Activated T-helper 17 cell treated with anti-CD3 and anti-CD28 coated beads, Interleukin-2, amount 50 U/mL, for 72 hours (primary cell): ENCODE measurements at regions not wholly inside any gene's neighbourhood (a gene's known extent, or its start where the extent isn't known, plus 50 kb on each side); places are given as distances from the start of the nearest gene placed in this dataset.
A peak's percentile ranks its signal among the peaks of the same experiment; 100 is the strongest.
"Not testable (repeated sequence)": the region's sequence is repeated elsewhere in the genome, so short reads cannot be mapped to it uniquely, and the experiment has no call there.

Experiments used
- ATAC-seq: fragments of 150-1000 bp; cut with Tn5 transposase; replicated peaks from 2 replicates; pipeline ENCODE4 v1.10.0; 2021; ENCODE audit warnings: mild to moderate bottlenecking, moderate library complexity
- H3K27ac Mint-ChIP-seq: one replicate; pipeline ENCODE4 v1.8.0; 2022; ENCODE audit warnings: mixed read lengths
- H3K27me3 Mint-ChIP-seq: one replicate; pipeline ENCODE4 v1.8.0; 2022; ENCODE audit warnings: mixed read lengths
- H3K36me3 Mint-ChIP-seq: one replicate; pipeline ENCODE4 v1.8.0; 2022; ENCODE audit warnings: low read depth, mild to moderate bottlenecking, mixed read lengths
- H3K4me1 Mint-ChIP-seq: one replicate; pipeline ENCODE4 v1.8.0; 2022; ENCODE audit warnings: mixed read lengths
- H3K4me3 Mint-ChIP-seq: one replicate; pipeline ENCODE4 v1.8.0; 2022; ENCODE audit warnings: mild to moderate bottlenecking, mixed read lengths
- H3K9me3 Mint-ChIP-seq: one replicate; pipeline ENCODE4 v1.8.0; 2022; ENCODE audit warnings: mixed read lengths

DNA sequence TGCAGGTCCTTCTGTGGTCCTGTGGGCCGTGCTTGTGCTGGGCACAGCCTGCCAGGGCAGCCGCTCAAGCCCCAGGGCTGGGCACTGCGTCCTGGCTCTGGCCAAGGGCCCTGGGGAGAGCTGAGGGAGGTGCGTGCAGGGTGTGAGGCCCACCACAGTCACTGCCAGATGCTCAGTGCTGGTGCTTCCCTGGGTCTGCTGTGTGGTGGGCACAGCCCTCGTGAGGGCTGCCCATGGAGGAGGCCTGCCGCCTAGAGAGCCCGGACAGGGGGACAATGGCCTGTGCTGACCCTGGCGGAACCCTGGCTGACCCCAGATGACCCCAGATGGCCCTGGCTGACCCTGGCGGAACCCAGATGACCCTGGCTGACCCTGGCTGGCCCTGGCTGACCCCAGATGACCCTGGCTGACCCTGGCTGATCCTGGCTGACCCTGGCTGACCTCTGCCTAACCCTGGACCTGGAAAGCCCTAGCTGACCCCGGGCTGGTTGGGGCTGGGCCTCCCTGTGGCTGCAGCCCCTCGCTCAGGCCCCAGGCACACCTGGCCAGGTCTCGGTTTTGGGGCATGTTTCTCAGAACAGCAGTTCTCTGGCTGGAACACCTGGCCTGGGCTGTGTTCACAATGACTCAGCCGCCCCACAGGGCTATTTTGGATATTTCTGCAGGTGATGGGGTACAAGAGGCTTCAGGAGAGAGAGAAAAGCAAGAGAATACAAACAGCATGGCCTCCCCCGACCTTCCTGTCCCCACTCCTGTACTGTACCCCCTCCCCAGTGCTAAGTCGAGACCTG is 55.4 kb downstream of the TMEM121 start:
- H3K27me3 Mint-ChIP-seq: peaks cover 12% of the 10 kb centered on the region
- peak overlapping the region; percentile 28 for H3K27ac Mint-ChIP-seq
- ATAC-seq: no peak
- peaks cover 4% of the 10 kb centered on the region for H3K4me1 Mint-ChIP-seq
- H3K9me3 Mint-ChIP-seq: no peaks in the 10 kb centered on the region
- no peaks in the 10 kb centered on the region for H3K36me3 Mint-ChIP-seq
- H3K4me3 Mint-ChIP-seq: no peak overlapping the region

DNA sequence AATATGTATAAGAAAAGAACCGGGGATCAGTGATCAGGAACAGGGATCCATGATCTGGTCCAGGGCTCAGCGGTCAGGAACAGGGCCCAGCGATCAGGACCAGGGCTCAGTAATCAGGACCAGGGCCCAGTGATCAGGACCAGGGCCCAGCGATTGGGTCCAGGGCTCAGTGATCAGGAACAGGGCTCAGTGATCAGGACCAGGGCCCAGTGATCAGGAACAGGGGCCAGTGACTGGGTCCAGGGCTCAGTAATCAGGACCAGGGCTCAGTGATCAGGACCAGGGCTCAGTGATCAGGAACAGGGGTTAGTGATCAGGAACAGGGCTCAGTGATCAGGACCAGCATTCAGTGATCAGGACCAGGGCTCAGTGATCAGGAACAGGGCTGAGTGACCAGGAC is 56.3 kb downstream of the TMEM121 start:
- H3K27ac Mint-ChIP-seq: peak overlapping the region; percentile 67

DNA sequence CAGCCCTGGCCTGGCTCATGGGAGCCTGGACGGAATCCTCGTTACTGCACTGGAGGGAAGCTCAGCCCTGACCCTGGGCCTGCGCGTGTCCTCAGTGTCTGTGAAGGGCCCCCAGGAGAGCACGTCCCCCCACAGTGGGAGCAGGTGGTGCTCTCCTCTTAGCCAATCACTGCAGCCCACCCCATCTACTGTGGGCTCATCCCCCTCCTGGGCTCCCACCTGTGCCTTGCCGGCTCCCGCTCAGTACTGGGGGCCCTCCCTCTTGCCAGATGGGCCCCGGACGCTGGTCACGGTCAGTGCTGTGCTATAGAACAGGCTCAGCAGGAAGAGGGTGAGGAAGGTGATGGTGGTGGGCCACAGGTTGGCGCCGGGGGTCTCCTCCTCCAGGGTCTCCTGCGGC is 57.5 kb downstream of the TMEM121 start:
- not testable (repeated sequence) for H3K36me3 Mint-ChIP-seq, ATAC-seq, H3K27ac Mint-ChIP-seq, H3K4me3 Mint-ChIP-seq, H3K27me3 Mint-ChIP-seq, H3K4me1 Mint-ChIP-seq, H3K9me3 Mint-ChIP-seq

More for the DNA sequence above, 56.3 kb downstream of the TMEM121 start:
- peak; percentile 25 for ATAC-seq
- H3K9me3 Mint-ChIP-seq: no peaks in the 10 kb centered on the region
- H3K4me1 Mint-ChIP-seq: peaks cover 3% of the 10 kb centered on the region
- H3K27me3 Mint-ChIP-seq: peaks cover 7% of the 10 kb centered on the region
- no peaks in the 10 kb centered on the region for H3K36me3 Mint-ChIP-seq
- H3K4me3 Mint-ChIP-seq: no peak overlapping the region

DNA sequence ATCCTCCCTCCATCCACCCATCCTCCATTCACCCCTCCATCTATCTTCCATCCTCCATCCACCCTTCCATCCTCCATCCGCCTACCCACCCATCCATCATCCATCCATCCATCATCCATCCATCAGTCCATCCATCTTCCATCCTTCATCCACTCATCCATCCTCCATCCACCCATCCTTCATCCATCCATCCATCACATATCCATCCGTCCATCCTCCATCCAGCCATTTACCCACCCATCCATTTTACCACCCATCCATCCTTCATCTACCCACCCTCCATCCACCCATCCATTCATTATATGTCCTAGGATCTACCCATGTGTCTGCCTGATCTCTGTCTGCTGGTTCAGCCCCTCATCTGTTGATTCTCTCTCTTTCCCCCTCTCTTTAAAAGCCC is 58.9 kb downstream of the TMEM121 start:
- not testable (repeated sequence) for H3K9me3 Mint-ChIP-seq, H3K4me1 Mint-ChIP-seq, ATAC-seq, H3K4me3 Mint-ChIP-seq, H3K27me3 Mint-ChIP-seq, H3K36me3 Mint-ChIP-seq
- H3K27ac Mint-ChIP-seq: peak overlapping the region; percentile 24

DNA sequence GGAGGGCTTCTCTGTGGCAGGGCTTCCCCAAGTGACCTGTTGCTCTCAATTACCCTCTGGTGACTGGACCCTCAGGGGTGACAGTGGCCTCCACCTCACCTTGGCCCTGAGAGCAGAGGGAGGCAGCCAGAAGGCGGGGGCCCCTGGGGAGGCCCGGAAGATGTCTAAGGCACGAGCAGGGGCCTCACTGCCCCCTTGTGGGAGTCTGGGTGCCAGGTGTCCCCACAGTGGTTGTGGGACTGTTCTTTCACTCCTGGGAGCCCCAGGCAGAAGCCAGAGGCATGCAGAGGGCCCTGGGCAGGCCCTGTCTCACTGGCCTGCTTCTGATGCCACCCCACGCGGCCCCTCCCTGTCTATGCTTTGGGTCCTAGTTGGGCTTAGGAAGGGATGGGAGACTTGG is 59.3 kb downstream of the TMEM121 start:
- ATAC-seq, H3K27ac Mint-ChIP-seq, H3K36me3 Mint-ChIP-seq: not testable (repeated sequence)

DNA sequence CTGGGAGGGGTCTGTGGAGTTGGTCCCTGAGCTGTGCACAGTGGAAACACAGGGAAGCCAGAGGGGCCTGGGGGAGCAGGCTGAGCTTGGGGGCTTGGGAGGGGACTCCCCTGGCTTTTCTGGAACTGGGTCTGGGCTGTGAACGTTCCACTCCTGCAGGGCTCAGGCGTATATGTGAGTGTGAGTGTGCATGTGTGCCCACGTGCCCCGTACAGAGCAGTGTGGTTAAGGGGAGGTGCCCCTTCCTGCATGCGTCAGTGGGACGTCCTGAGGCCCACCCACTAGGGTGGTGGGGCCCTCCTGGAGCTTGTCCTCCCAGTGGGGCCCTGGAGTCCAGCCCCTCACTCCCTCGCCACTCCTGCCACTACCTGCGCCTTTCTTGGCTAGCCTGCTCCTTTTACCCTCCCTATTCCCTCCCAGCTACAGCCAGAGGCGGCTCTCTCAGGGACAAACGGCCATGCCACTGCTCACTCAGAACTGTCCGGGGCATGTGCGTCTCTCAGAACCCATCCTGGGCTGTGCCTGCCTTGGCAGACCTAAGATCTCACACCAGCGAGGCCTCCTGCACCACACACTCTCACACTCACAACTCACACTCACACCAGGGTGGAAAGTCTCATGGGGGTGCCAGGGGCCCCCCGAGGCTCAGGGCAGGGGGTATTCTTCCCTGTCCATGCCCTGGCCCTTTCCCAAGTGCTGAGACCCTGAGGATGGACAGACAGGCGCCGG is 59.9 kb downstream of the TMEM121 start:
- H3K27me3 Mint-ChIP-seq, H3K36me3 Mint-ChIP-seq, ATAC-seq, H3K4me3 Mint-ChIP-seq, H3K27ac Mint-ChIP-seq, H3K4me1 Mint-ChIP-seq, H3K9me3 Mint-ChIP-seq: not testable (repeated sequence)

More for the DNA sequence above, 59.3 kb downstream of the TMEM121 start:
- not testable (repeated sequence) for H3K27me3 Mint-ChIP-seq, H3K4me1 Mint-ChIP-seq, H3K4me3 Mint-ChIP-seq, H3K9me3 Mint-ChIP-seq

DNA sequence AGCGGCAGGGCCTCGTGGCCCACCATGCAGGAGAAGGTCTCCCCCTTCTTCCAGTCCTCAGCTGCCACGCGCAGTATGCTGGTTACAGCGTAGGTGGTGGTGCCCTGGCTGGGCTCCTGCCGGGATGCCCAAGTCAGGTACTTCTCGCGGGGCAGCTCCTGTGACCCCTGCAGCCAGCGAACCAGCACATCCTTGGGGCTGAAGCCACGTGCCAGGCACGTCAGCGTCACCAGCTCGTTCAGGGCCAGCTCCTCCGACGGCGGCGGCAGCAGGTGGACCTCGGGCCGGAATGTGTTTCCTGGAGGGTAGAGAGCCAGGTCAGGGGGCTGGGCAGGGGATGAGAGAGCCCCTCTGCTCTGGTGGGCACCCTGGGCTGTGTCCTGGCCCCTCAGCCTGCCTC is 60.7 kb downstream of the TMEM121 start:
- not testable (repeated sequence) for H3K36me3 Mint-ChIP-seq, H3K9me3 Mint-ChIP-seq, ATAC-seq, H3K27me3 Mint-ChIP-seq, H3K4me1 Mint-ChIP-seq, H3K27ac Mint-ChIP-seq, H3K4me3 Mint-ChIP-seq

DNA sequence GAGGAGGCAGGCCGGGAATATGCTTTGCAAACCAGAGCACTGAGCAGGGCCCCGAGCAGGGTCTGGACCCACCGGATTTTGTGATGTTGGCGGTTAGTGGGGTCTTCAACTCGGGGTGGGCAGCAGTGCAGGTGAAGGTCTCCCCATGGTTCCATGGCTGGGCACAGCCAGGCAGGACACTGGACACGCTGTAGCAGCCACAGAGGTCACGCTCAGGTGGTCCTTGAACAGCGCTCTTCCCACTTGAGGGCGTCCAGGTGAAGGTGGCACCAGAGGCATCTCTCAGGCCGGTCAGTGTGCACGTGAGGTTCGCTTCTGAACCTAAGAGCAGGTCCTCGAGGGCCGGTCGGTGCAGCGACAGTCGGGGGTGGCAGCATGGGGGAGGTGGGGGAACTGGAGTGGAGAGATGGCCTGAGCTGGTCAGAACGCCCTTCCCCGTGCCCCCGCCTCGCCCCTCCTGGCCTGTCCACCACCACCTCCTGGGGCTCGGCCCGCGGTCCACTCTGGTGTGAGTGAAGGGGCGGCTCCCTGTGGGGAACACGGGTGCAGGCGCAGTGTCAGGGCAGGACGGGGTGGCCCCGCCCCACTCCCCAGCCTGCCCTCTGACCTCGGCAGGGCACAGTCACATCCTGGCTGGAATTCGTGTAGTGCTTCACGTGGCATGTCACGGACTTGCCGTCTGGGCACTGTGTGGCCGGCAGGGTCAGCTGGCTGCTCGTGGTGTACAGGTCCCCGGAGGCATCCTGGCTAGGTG is 61.3 kb downstream of the TMEM121 start:
- not testable (repeated sequence) for H3K4me3 Mint-ChIP-seq, ATAC-seq, H3K4me1 Mint-ChIP-seq, H3K27ac Mint-ChIP-seq, H3K36me3 Mint-ChIP-seq, H3K27me3 Mint-ChIP-seq, H3K9me3 Mint-ChIP-seq

DNA sequence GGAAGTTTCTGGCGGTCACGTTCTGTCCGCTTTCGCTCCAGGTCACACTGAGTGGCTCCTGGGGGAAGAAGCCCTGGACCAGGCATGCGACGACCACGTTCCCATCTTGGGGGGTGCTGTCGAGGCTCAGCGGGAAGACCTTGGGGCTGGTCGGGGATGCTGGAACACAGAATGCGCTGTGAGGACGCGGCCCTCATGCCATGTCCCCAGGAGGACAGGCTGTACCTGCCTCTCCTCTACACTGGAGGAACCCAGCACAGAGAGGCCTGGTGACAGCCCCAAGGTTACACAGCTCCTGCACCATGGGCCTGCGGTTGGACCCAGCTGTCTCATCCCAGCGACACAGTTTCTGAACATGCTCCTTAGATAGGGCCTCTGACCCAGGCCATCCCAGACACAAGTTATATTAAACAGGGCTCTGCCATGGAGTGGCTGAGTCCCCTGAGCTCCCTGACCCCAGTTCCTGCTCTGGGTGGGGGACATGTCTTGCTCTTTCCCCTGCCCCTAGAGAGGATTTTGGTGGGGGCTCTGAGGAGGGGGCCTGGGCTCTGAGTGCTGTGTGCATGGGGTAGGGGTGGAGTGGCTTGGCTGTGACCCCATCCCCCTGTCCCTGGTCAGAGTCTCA is 62.0 kb downstream of the TMEM121 start:
- no peaks in the 10 kb centered on the region for H3K9me3 Mint-ChIP-seq
- H3K36me3 Mint-ChIP-seq: no peaks in the 10 kb centered on the region
- ATAC-seq: no peak
- no peaks in the 10 kb centered on the region for H3K27me3 Mint-ChIP-seq
- no peak overlapping the region for H3K27ac Mint-ChIP-seq
- H3K4me3 Mint-ChIP-seq: no peak overlapping the region
- H3K4me1 Mint-ChIP-seq: no peaks in the 10 kb centered on the region

DNA sequence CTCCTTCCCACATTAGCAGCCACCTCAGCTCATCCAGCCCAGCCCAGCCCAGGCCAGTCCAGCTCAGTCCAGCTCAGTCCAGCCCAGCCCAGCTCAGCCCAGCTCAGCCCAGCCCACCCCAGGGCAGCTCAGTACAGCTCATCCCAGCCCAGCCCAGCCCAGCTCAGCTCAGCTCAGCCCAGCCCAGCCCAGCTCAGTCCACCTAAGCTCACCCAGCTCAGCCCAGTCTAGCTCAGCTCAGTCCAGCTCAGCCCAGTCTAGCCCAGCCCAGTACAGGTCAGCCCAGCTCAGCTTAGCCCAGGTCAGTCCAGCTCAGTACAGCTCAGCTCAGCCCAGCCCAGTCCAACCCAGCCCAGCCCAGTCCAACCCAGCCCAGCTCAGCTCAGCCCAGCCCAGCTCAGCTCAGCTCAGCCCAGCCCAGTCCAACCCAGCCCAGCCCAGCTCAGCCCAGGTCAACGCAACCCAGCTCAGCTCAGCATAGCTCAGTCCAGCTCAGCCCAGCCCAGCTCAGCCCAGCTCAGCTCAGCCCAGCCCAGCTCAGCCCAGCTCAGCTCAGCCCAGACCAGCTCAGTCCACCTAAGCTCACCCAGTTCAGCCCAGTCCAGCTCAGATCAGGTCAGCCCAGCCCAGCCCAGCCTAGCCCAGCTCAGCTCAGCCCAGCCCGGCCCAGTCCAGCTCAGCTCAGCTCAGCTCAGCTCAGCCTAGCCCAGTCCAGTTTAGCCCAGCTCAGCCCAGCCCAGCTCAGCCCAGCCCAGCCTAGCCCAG is 63.0 kb downstream of the TMEM121 start:
- Mint-ChIP-seq H3K9me3 (no peaks in the 10 kb centered on the region), H3K27me3 (no peaks in the 10 kb centered on the region), H3K4me3 (no peak overlapping the region), H3K4me1 (no peaks in the 10 kb centered on the region), H3K36me3 (no peaks in the 10 kb centered on the region), H3K27ac (no peak overlapping the region)
- no peak for ATAC-seq

DNA sequence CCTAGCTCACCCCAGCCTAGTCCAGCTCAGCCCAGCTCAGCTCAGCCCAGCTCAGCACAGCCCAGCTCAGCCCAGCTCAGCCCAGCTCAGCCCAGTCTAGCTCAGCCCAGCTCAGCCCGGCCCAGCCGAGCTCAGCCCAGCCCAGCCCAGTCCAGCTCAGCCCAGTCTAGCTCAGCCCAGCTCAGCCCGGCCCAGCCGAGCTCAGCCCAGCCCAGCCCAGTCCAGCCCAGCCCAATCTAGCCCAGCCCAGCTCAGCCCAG is 63.5 kb downstream of the TMEM121 start:
- H3K9me3 Mint-ChIP-seq, H3K27me3 Mint-ChIP-seq, H3K4me3 Mint-ChIP-seq, H3K36me3 Mint-ChIP-seq, H3K27ac Mint-ChIP-seq, H3K4me1 Mint-ChIP-seq, ATAC-seq: not testable (repeated sequence)

DNA sequence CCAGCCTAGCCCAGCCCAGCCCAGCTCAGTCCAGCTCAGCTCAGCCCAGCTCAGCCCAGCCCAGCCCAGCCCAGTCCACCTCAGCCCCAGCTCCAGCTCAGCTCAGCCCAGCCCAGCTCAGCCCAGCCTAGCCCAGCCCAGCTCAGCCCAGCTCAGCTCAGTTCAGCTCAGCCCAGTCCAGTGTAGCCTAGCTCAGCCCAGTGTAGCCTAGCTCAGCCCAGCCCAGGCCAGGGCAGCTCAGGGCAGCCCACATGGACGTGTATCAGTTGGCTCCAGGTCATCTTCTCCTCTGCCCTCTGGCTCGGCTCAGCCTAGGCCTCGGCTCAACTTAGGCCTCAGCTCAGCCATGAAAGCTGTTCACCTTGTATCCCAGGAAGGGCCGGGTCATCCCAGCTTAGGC is 64.7 kb downstream of the TMEM121 start:
- Mint-ChIP-seq H3K4me3 (no peak overlapping the region), H3K27ac (no peak overlapping the region), H3K36me3 (no peaks in the 10 kb centered on the region), H3K27me3 (no peaks in the 10 kb centered on the region), H3K4me1 (no peaks in the 10 kb centered on the region), H3K9me3 (no peaks in the 10 kb centered on the region)
- no peak for ATAC-seq

DNA sequence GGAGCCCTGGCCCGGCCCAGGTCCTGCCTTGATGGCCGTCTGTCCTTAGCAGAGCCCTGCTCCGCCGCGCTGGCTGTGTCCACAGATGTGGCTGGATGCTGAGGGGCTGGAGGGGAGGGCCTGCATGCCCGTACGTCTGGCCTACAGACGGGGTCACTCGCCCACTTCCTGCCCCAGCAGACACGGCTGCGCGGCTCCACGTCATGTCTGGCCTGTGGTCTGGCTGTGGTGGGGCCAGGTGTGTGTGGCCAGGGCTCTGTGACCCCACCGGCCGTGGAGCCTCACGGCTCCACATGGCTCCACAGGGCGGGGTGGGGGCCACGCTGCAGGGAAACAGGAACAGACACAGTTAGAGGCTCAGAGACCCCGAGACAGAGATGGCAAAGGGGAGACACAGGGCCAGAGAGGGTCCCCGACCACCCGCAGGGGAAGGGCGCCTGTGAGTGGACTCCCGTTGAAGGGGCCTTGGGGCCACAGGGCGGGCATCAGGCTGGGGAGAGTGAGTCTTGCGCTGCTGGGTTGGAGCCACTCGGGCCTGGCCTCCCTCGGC is 65.5 kb downstream of the TMEM121 start:
- not testable (repeated sequence) for ATAC-seq, H3K27ac Mint-ChIP-seq, H3K4me1 Mint-ChIP-seq, H3K36me3 Mint-ChIP-seq, H3K9me3 Mint-ChIP-seq, H3K4me3 Mint-ChIP-seq, H3K27me3 Mint-ChIP-seq

DNA sequence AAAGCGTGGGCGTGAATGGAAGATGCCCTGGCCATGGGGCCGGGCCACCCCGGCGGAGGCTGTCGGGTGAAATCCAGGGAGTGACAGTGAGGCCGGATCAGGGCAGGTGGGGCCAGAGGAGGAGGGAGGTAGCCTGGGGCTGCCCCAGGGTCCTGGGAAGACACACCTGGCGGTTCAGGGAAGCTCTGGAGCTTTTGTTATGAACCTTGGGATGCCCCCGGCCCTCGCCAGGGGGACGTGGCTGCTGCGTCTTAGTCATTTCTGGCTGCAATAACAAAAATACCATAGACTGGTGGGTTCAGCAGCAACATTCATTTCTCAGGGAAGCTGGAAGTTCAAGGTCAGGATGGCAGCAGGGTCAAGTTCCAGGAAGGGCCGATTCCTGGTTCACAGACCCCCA is 66.3 kb downstream of the TMEM121 start:
- H3K9me3 Mint-ChIP-seq, ATAC-seq, H3K4me1 Mint-ChIP-seq, H3K36me3 Mint-ChIP-seq, H3K27me3 Mint-ChIP-seq, H3K27ac Mint-ChIP-seq, H3K4me3 Mint-ChIP-seq: not testable (repeated sequence)
